ENCODE measurements at regions not wholly inside any gene's neighbourhood (a gene's known extent, or its start where the extent isn't known, plus 50 kb on each side); places are given as distances from the start of the nearest gene placed in this dataset.

- TF ChIP-seq, protein P1, sequence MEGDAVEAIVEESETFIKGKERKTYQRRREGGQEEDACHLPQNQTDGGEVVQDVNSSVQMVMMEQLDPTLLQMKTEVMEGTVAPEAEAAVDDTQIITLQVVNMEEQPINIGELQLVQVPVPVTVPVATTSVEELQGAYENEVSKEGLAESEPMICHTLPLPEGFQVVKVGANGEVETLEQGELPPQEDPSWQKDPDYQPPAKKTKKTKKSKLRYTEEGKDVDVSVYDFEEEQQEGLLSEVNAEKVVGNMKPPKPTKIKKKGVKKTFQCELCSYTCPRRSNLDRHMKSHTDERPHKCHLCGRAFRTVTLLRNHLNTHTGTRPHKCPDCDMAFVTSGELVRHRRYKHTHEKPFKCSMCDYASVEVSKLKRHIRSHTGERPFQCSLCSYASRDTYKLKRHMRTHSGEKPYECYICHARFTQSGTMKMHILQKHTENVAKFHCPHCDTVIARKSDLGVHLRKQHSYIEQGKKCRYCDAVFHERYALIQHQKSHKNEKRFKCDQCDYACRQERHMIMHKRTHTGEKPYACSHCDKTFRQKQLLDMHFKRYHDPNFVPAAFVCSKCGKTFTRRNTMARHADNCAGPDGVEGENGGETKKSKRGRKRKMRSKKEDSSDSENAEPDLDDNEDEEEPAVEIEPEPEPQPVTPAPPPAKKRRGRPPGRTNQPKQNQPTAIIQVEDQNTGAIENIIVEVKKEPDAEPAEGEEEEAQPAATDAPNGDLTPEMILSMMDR (IDR thresholded peaks at IDR 0.05) = no peak
- no peak for TF ChIP-seq POLR2A (IDR thresholded peaks at IDR 0.05)
These were observed 148.8 kb downstream of the SLC24A2 start for GRCh38 chr9:19640014-19640413.

Data from Peyer's patch (tissue), 4 donors.